ENCODE measurements at regions not wholly inside any gene's neighbourhood (a gene's known extent, or its start where the extent isn't known, plus 50 kb on each side); places are given as distances from the start of the nearest gene placed in this dataset.

- no peak for DNase-seq
Observed at GRCh38 chr2:239640676-239641578, 240.1 kb upstream of the HDAC4 start.

- DNase-seq: no peak
Observed at GRCh38 chr2:239640210-239640609, 239.4 kb upstream of the HDAC4 start.

- DNase-seq: no peak
Observed at GRCh38 chr2:239639421-239640185, 238.8 kb upstream of the HDAC4 start.

- DNase-seq: no peak
Observed at GRCh38 chr2:239638376-239638775, 237.6 kb upstream of the HDAC4 start.

- no peak for DNase-seq
Observed at GRCh38 chr2:239636808-239637207, 236.0 kb upstream of the HDAC4 start.

- DNase-seq: no peak
Observed at GRCh38 chr2:239634769-239635168, 233.9 kb upstream of the HDAC4 start.

GRCh38 chr2:239630618-239631286 is 229.9 kb upstream of the HDAC4 start:
- no peak for DNase-seq

GRCh38 chr2:239629926-239630617 is 229.3 kb upstream of the HDAC4 start:
- DNase-seq: no peak

GRCh38 chr2:239626961-239627592 is 226.3 kb upstream of the HDAC4 start:
- no peak for DNase-seq

- no peak for DNase-seq
Observed at GRCh38 chr2:239625971-239626734, 225.3 kb upstream of the HDAC4 start.

- no peak for DNase-seq
Observed at GRCh38 chr2:239625156-239625845, 224.5 kb upstream of the HDAC4 start.

- no peak for DNase-seq
Observed at GRCh38 chr2:239621611-239622010, 220.8 kb upstream of the HDAC4 start.

- no peak for DNase-seq
Observed at GRCh38 chr2:239619369-239619768, 218.5 kb upstream of the HDAC4 start.

GRCh38 chr2:239616729-239617128 is 215.9 kb upstream of the HDAC4 start:
- DNase-seq: no peak

GRCh38 chr2:239612133-239612532 is 211.3 kb upstream of the HDAC4 start:
- no peak for DNase-seq

GRCh38 chr2:239611222-239611795 is 210.5 kb upstream of the HDAC4 start:
- no peak for DNase-seq

GRCh38 chr2:239610457-239611221 is 209.8 kb upstream of the HDAC4 start:
- no peak for DNase-seq

- DNase-seq: no peak
Observed at GRCh38 chr2:239609607-239610310, 208.9 kb upstream of the HDAC4 start.

GRCh38 chr2:239609162-239609561 is 208.3 kb upstream of the HDAC4 start:
- no peak for DNase-seq

All from activated CD4-positive, alpha-beta T cell treated with anti-CD3 and anti-CD28 coated beads, Interleukin-2, amount 50 U/mL, for 16 hours (primary cell).